Astrocyte of the cerebellum (primary cell): ENCODE measurements at regions not wholly inside any gene's neighbourhood (a gene's known extent, or its start where the extent isn't known, plus 50 kb on each side); places are given as distances from the start of the nearest gene placed in this dataset.

ENCODE experiments used
- DNase-seq: peaks from one replicate; pipeline ENCODE4 v3.0.0-alpha.2; 2011; ENCODE audit warnings: low read depth
- H3K4me3 ChIP-seq: 2 replicates; pipeline ENCODE4 v1.5.1; 2011; ENCODE audit warnings: mild to moderate bottlenecking, low read depth, low read length, moderate library complexity
- in situ Hi-C: cut with HindIII; loops from 2 replicates; pipeline ENCODE4 v1.10.0; 2017; ENCODE audit warnings: low sequenced_read_pairs
- TF ChIP-seq, protein P1 (sequence below): IDR thresholded peaks from 2 replicates; pipeline ENCODE4 v1.5.1; 2012; ENCODE audit warnings: low read length, low read depth, moderate library complexity, mild to moderate bottlenecking; ENCODE audit errors: missing control alignments

- TF ChIP-seq, protein P1, sequence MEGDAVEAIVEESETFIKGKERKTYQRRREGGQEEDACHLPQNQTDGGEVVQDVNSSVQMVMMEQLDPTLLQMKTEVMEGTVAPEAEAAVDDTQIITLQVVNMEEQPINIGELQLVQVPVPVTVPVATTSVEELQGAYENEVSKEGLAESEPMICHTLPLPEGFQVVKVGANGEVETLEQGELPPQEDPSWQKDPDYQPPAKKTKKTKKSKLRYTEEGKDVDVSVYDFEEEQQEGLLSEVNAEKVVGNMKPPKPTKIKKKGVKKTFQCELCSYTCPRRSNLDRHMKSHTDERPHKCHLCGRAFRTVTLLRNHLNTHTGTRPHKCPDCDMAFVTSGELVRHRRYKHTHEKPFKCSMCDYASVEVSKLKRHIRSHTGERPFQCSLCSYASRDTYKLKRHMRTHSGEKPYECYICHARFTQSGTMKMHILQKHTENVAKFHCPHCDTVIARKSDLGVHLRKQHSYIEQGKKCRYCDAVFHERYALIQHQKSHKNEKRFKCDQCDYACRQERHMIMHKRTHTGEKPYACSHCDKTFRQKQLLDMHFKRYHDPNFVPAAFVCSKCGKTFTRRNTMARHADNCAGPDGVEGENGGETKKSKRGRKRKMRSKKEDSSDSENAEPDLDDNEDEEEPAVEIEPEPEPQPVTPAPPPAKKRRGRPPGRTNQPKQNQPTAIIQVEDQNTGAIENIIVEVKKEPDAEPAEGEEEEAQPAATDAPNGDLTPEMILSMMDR: no peak
- in situ Hi-C loops: no loop called here
- H3K4me3 ChIP-seq: no peak overlapping the region
- no peak for DNase-seq
Observed at GRCh38 chr12:114257687-114258086, 148.3 kb downstream of the TBX5 start.

- in situ Hi-C loops: no loop called here
- DNase-seq: no peak
- TF ChIP-seq, protein P1: no peak
- H3K4me3 ChIP-seq: no peak overlapping the region
Observed at GRCh38 chr12:114254998-114255397, 150.9 kb downstream of the TBX5 start.

- in situ Hi-C loops: no loop called here
- TF ChIP-seq, protein P1: no peak
- no peak for DNase-seq
- no peak overlapping the region for H3K4me3 ChIP-seq
Observed at GRCh38 chr12:114253976-114254778, 151.8 kb downstream of the TBX5 start.

DNA sequence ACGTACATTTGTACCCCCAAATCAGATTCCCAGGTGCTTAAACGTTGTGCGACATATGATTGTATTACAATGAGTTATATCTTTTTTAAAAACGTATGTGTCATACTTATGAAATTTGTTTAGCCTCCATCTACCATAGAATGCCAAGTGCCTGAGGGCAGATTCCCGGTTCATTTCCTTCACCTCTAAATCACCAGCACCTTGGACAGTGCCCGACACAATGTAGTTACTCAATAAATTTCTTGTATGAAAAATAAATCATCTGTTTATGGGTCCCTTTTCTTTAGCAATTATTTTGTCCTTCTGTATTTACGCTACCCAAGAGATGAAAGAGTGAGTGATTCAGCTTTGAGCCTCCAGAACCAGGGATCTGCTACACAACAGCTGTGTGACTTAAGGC, 157.4 kb downstream of the TBX5 start:
- TF ChIP-seq, protein P1: no peak
- H3K4me3 ChIP-seq: no peak overlapping the region
- DNase-seq: no peak
- in situ Hi-C loops: no loop called here

DNA sequence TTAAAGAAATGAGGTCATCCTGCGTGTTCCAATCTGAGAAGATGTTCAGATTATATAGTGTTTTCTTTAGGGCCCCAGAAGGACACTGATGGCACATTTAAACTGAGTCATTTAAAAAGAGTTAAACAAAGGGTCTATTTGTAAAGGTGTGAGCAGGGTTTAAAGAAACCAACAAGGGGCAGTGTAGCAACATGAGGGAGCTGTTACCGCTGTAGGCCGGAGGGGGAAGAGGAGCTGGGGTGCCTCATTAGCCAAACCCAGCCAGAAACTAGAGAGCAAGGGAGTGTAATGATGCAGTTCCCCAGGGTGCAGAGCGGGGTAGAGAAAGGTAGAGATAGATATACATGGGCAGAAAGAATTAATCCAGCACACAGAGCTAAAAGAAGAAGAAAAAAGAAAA, 160.4 kb downstream of the TBX5 start:
- in situ Hi-C loops: no loop called here
- no peak overlapping the region for H3K4me3 ChIP-seq
- TF ChIP-seq, protein P1: no peak
- DNase-seq: no peak

DNA sequence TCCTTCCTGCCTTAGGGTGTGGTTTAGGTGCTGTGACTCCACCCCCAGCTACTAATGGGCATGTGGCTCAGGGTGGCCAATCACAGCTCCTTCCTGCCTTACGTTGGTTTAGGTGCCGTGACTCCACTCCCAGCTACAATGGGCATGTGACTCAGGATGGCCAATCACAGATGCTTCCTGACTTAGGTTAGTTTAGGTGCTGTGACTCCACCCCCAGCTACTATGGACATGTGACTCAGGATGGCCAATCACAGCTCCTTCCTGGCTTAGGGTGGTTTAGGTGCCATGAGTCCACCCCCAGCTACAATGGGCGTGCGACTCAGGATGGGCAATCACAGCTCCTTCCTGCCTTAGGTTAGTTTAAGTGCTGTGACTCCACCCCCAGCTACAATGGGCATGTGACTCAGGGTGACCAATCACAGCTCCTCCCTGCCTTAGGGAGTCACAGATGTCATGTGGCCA, 163.9 kb downstream of the TBX5 start:
- in situ Hi-C loops: no loop called here
- H3K4me3 ChIP-seq: no peak overlapping the region
- TF ChIP-seq, protein P1: no peak
- DNase-seq: no peak

DNA sequence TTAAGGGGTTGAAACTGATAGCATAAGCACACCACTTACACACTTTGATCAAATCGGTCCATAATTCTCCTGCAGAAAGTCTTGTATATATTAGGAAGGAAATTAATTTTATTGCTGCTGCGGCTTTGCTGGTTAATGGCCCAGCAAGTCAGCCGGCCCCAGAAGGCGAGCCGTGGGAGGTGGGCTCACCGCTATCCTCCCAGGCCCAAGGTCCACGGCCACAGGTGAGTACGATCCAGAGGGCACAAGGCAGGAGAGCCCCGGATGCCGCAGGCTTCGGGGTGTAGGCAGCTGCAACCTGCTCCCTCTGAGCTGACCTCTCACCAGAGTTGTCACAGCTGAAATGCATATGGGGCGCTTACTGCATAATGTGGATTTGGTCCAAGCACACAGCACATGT, 165.7 kb downstream of the TBX5 start:
- no peak for DNase-seq
- in situ Hi-C loops: no loop called here
- no peak overlapping the region for H3K4me3 ChIP-seq
- TF ChIP-seq, protein P1: no peak
